H54 (cell line): ENCODE measurements at regions not wholly inside any gene's neighbourhood (a gene's known extent, or its start where the extent isn't known, plus 50 kb on each side); places are given as distances from the start of the nearest gene placed in this dataset.

Experiments
- DNase-seq: peaks from one replicate; pipeline ENCODE4 v3.0.0; 2011; ENCODE audit warnings: low spot score, mixed read lengths; ENCODE audit not compliant: insufficient read length
- FAIRE-seq: peaks from 3 replicates; lab custom pipeline; 2011; peaks lifted over from hg19 to GRCh38; lab: Jason Lieb, UNC
- POLR2A ChIP-seq: IDR thresholded peaks from 2 replicates; pipeline ENCODE4 v1.6.1; 2011; ENCODE audit warnings: low read depth, mild to moderate bottlenecking, low read length

DNA sequence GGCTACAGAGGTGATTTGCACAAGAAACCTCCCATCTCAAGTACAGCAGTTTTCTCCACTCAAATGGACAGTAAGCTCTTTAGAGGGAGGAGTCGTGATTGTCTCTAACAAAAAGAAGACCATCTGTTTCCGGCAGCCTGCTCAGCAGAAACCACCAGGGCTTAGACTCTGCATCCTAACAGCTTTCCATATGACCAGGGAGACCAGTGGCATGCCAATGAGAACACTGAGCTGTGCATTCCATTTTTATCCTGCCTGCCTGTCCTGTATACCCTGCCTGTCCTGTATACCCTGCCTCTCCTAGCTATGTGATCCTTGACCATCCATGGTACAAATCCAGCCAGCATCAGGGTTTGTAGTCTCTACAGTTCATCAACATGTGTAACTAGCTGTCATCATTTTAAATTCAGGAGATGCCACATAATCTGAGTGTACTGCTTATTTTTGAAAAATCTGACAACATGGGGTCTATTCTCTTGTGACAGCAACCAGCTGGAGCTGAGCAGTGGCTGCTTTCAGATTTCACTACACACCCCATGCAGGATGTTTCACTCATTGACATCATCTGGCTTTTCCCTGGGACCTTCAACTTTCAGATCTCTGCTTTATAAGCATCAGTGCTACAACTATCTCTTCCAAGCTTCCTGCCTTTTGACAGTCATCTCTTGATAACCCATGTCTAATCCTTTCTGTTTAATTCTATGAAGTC lies 50.5 kb upstream of the POU2AF2 start:
- DNase-seq (no peak), FAIRE-seq (no peak)
- TF ChIP-seq POLR2A = no peak

GRCh38 chr11:111193924-111194490 lies 51.5 kb upstream of the POU2AF2 start:
- no peak for TF ChIP-seq POLR2A
- DNase-seq = no peak
- FAIRE-seq = no peak

DNA sequence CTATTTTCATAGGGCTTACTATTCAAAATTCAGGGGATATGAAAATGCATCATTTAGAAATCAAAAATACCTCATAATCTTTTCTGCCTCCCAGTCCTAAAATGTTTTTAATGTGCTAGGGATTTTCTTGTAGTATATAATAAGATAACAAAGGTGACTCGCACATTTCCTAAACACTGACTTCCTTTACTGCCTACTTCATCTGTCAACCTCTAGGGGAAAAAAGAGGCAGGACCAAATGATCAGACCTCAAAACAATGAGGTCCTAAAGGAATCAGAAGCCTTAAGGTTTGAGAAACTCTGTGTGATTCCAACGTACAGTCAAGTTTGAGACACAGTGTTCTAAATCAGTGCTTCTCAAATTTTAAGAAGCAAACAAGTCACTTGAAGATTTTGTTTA lies 56.1 kb upstream of the POU2AF2 start:
- FAIRE-seq = no peak
- TF ChIP-seq POLR2A = no peak
- DNase-seq = no peak

DNA sequence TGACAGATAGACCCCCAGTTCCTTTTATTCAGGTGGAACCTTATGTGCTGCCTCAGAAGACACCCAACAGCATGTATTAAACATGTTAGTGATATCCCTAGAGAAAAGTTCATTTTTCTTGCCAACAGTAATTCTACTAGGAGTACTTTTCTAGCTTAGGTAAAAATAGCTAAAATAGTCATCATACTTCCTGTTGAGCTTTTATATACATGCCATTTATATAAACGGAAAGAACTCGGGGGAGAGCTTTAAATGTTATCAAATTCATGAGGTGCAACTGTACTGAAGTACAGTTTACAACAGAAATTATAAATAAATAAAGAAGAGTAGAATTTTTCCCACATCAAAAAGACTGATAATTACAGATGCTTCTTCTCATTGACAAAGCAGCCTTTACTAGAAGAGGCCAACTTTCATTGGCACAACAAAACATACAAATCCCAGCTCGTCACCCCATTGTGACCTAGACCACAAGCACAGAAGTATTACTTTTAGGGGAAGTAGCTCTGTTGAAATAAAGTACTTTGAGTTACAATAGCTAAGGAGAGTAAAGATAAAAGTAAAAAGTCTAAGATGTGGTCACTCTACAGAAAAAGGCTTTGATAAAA lies 59.1 kb upstream of the POU2AF2 start:
- FAIRE-seq = no peak
- TF ChIP-seq POLR2A = no peak
- DNase-seq = no peak

- no peak for TF ChIP-seq POLR2A
- DNase-seq = no peak
- no peak for FAIRE-seq
Observed at GRCh38 chr11:111185266-111185665, 60.3 kb upstream of the POU2AF2 start.

GRCh38 chr11:111183706-111184105 lies 61.8 kb upstream of the POU2AF2 start:
- no peak for TF ChIP-seq POLR2A
- no peak for FAIRE-seq
- no peak for DNase-seq

GRCh38 chr11:111179184-111179910 lies 66.2 kb upstream of the POU2AF2 start:
- no peak for DNase-seq
- FAIRE-seq = no peak
- TF ChIP-seq POLR2A = no peak

- TF ChIP-seq POLR2A = no peak
- DNase-seq (no peak), FAIRE-seq (no peak)
Observed at GRCh38 chr11:111177037-111177871, 68.3 kb upstream of the POU2AF2 start.

GRCh38 chr11:111176603-111177002 lies 68.9 kb upstream of the POU2AF2 start:
- FAIRE-seq = no peak
- DNase-seq = no peak

DNA sequence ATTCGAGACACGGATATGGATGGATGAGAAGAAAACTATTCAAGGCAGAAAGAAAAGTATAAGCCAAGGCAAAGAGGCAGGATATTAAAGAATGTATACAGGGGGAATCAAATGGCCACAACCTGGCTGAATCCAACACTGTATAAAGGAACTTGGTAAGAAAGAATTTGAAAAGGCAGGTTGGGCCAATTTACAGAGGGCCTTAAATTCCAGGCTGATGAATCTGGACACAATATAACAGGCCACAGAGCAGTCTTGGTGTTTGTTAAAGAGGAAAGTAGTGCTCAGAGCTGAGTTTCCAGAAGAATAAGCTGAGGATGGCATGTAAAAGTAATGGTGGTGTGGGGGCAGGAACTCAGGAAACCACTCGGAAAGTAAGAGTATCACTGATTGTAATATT lies 72.3 kb upstream of the POU2AF2 start:
- FAIRE-seq = no peak
- TF ChIP-seq POLR2A = no peak
- DNase-seq = no peak

More at GRCh38 chr11:111176603-111177002, 68.9 kb upstream of the POU2AF2 start:
- TF ChIP-seq POLR2A = no peak

GRCh38 chr11:111172321-111172862 lies 73.1 kb upstream of the POU2AF2 start:
- no peak for DNase-seq
- TF ChIP-seq POLR2A = no peak
- FAIRE-seq = no peak

DNA sequence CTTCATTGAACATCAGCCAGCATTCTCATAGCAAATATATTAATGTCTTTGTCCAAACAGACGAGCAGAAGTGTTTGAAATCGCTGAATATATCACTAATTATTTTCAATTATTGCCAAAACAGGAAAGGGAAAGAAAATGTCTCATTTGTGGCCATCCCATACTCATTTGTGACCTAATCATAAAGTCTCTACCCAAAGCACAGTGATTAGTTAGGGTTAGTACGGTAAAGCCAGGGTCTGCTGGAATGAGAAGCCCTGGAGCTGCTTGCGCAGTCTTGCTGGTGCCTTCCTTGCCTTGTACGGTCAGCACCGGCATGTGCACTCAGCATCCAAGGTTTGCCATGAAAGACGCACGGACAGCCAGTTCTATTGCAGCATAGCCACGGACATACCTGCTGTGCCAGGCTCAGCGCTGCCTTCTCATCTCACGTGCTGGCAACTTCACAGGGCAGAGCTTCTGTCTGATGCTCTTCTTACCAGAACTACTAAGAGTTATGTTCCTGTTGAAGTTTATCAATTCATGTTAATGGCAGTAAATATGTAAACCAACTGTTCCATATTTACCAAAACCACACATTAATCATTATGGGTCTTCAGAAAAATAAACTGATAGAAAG lies 74.7 kb upstream of the POU2AF2 start:
- no peak for TF ChIP-seq POLR2A
- FAIRE-seq (no peak), DNase-seq (no peak)

GRCh38 chr11:111169367-111169766 lies 76.2 kb upstream of the POU2AF2 start:
- no peak for TF ChIP-seq POLR2A
- DNase-seq (no peak), FAIRE-seq (no peak)
